Prostate gland (tissue), 2 donors: ENCODE measurements at regions not wholly inside any gene's neighbourhood (a gene's known extent, or its start where the extent isn't known, plus 50 kb on each side); places are given as distances from the start of the nearest gene placed in this dataset.

Source experiments
- POLR2A ChIP-seq: fragments of 450-650 bp; IDR thresholded peaks from one replicate; pipeline ENCODE4 v1.6.1; 2016; ENCODE audit warnings: antibody characterized with exemption, mild to moderate bottlenecking
- TF ChIP-seq, protein P1 (sequence below), 4 experiments: fragments of 200-600 bp in 2 of 4; fragments of 450-650 bp in 2 of 4; sonication (generic) in 2 of 4; IDR thresholded peaks; 1 replicate in 3 of 4; 2 replicates in 1 of 4; pipeline ENCODE4 v1.5.1; 2016 to 2019; ENCODE audit warnings: antibody characterized with exemption in 4 of 4, mild to moderate bottlenecking in 2 of 4, moderate library complexity in 2 of 4

GRCh38 chr2:236940497-236940896 is 145.2 kb upstream of the COPS8 start:
- TF ChIP-seq, protein P1, sequence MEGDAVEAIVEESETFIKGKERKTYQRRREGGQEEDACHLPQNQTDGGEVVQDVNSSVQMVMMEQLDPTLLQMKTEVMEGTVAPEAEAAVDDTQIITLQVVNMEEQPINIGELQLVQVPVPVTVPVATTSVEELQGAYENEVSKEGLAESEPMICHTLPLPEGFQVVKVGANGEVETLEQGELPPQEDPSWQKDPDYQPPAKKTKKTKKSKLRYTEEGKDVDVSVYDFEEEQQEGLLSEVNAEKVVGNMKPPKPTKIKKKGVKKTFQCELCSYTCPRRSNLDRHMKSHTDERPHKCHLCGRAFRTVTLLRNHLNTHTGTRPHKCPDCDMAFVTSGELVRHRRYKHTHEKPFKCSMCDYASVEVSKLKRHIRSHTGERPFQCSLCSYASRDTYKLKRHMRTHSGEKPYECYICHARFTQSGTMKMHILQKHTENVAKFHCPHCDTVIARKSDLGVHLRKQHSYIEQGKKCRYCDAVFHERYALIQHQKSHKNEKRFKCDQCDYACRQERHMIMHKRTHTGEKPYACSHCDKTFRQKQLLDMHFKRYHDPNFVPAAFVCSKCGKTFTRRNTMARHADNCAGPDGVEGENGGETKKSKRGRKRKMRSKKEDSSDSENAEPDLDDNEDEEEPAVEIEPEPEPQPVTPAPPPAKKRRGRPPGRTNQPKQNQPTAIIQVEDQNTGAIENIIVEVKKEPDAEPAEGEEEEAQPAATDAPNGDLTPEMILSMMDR (IDR thresholded peaks at IDR 0.05) = no peak
- TF ChIP-seq POLR2A = no peak
